Activated naive CD8-positive, alpha-beta T cell treated with anti-CD3 and anti-CD28 coated beads for 36 hours (primary cell): ENCODE measurements at regions not wholly inside any gene's neighbourhood (a gene's known extent, or its start where the extent isn't known, plus 50 kb on each side); places are given as distances from the start of the nearest gene placed in this dataset.

Experiments
- DNase-seq: peaks from one replicate; pipeline ENCODE4 v3.0.0; 2021
- H3K27ac Mint-ChIP-seq: one replicate; pipeline ENCODE4 v1.8.0; 2022; ENCODE audit warnings: mild to moderate bottlenecking, moderate library complexity, mixed read lengths
- H3K27me3 Mint-ChIP-seq: one replicate; pipeline ENCODE4 v1.8.0; 2022; ENCODE audit warnings: mild to moderate bottlenecking, mixed read lengths
- H3K36me3 Mint-ChIP-seq: one replicate; pipeline ENCODE4 v1.8.0; 2021; ENCODE audit warnings: mild to moderate bottlenecking, mixed read lengths
- H3K4me1 Mint-ChIP-seq: one replicate; pipeline ENCODE4 v1.8.0; 2021; ENCODE audit warnings: mixed read lengths
- H3K4me3 Mint-ChIP-seq: one replicate; pipeline ENCODE4 v1.8.0; 2022; ENCODE audit warnings: mild to moderate bottlenecking, moderate library complexity, mixed read lengths
- H3K9me3 Mint-ChIP-seq: one replicate; pipeline ENCODE4 v1.8.0; 2022; ENCODE audit warnings: mixed read lengths

- DNase-seq, result no peak
These were observed 416.0 kb upstream of the NETO1 start for GRCh38 chr18:73283788-73284187.

GRCh38 chr18:73283032-73283431, 415.2 kb upstream of the NETO1 start:
- Mint-ChIP-seq H3K4me3 (no peak overlapping the region), H3K27ac (no peak overlapping the region), H3K36me3 (no peaks in the 10 kb centered on the region), H3K4me1 (no peaks in the 10 kb centered on the region), H3K9me3 (peaks cover 4% of the 10 kb centered on the region), H3K27me3 (no peaks in the 10 kb centered on the region)
- DNase-seq, result no peak

More at GRCh38 chr18:73283788-73284187, 416.0 kb upstream of the NETO1 start:
- peaks cover 4% of the 10 kb centered on the region for H3K9me3 Mint-ChIP-seq
- H3K27me3 Mint-ChIP-seq, result no peaks in the 10 kb centered on the region
- no peaks in the 10 kb centered on the region for H3K4me1 Mint-ChIP-seq
- no peak overlapping the region for H3K27ac Mint-ChIP-seq
- H3K36me3 Mint-ChIP-seq, result no peaks in the 10 kb centered on the region
- no peak overlapping the region for H3K4me3 Mint-ChIP-seq

- Mint-ChIP-seq H3K4me1 (no peaks in the 10 kb centered on the region), H3K27ac (no peak overlapping the region), H3K4me3 (no peak overlapping the region), H3K27me3 (no peaks in the 10 kb centered on the region), H3K36me3 (no peaks in the 10 kb centered on the region), H3K9me3 (peaks cover 4% of the 10 kb centered on the region)
- no peak for DNase-seq
These were observed 411.7 kb upstream of the NETO1 start for GRCh38 chr18:73279498-73279897.

GRCh38 chr18:73274812-73275621, 407.2 kb upstream of the NETO1 start:
- Mint-ChIP-seq H3K9me3 (peaks cover 3% of the 10 kb centered on the region), H3K27me3 (no peaks in the 10 kb centered on the region), H3K36me3 (no peaks in the 10 kb centered on the region), H3K27ac (no peak overlapping the region), H3K4me3 (no peak overlapping the region), H3K4me1 (no peaks in the 10 kb centered on the region)
- DNase-seq, result no peak

GRCh38 chr18:73270920-73271634, 403.3 kb upstream of the NETO1 start:
- peaks cover 2% of the 10 kb centered on the region for H3K9me3 Mint-ChIP-seq
- H3K27me3 Mint-ChIP-seq, result no peaks in the 10 kb centered on the region
- DNase-seq, result no peak
- no peak overlapping the region for H3K27ac Mint-ChIP-seq
- no peak overlapping the region for H3K4me3 Mint-ChIP-seq
- H3K36me3 Mint-ChIP-seq, result no peaks in the 10 kb centered on the region
- H3K4me1 Mint-ChIP-seq, result no peaks in the 10 kb centered on the region

- no peak overlapping the region for H3K4me3 Mint-ChIP-seq
- no peak for DNase-seq
- no peak overlapping the region for H3K27ac Mint-ChIP-seq
- H3K9me3 Mint-ChIP-seq, result peaks cover 2% of the 10 kb centered on the region
- no peaks in the 10 kb centered on the region for H3K4me1 Mint-ChIP-seq
- H3K36me3 Mint-ChIP-seq, result no peaks in the 10 kb centered on the region
- no peaks in the 10 kb centered on the region for H3K27me3 Mint-ChIP-seq
These were observed 396.8 kb upstream of the NETO1 start for GRCh38 chr18:73264562-73264921.

GRCh38 chr18:73261923-73262322, 394.1 kb upstream of the NETO1 start:
- Mint-ChIP-seq H3K9me3 (peaks cover 2% of the 10 kb centered on the region), H3K4me3 (no peak overlapping the region), H3K4me1 (no peaks in the 10 kb centered on the region), H3K36me3 (no peaks in the 10 kb centered on the region), H3K27me3 (no peaks in the 10 kb centered on the region), H3K27ac (no peak overlapping the region)
- no peak for DNase-seq

- Mint-ChIP-seq H3K36me3 (no peaks in the 10 kb centered on the region), H3K9me3 (peaks cover 2% of the 10 kb centered on the region), H3K27ac (no peak overlapping the region), H3K27me3 (no peaks in the 10 kb centered on the region), H3K4me3 (no peak overlapping the region), H3K4me1 (no peaks in the 10 kb centered on the region)
- no peak for DNase-seq
These were observed 393.5 kb upstream of the NETO1 start for GRCh38 chr18:73261243-73261642.

- no peaks in the 10 kb centered on the region for H3K36me3 Mint-ChIP-seq
- H3K27ac Mint-ChIP-seq, result no peak overlapping the region
- H3K4me3 Mint-ChIP-seq, result no peak overlapping the region
- H3K9me3 Mint-ChIP-seq, result peaks cover 2% of the 10 kb centered on the region
- no peaks in the 10 kb centered on the region for H3K27me3 Mint-ChIP-seq
- no peaks in the 10 kb centered on the region for H3K4me1 Mint-ChIP-seq
- DNase-seq, result no peak
These were observed 390.7 kb upstream of the NETO1 start for GRCh38 chr18:73258375-73259087.

- Mint-ChIP-seq H3K9me3 (peaks cover 1% of the 10 kb centered on the region), H3K27me3 (no peaks in the 10 kb centered on the region)
These were observed 386.8 kb upstream of the NETO1 start for GRCh38 chr18:73254564-73254963.

GRCh38 chr18:73249030-73249429, 381.2 kb upstream of the NETO1 start:
- Mint-ChIP-seq H3K4me3 (no peak overlapping the region), H3K36me3 (no peaks in the 10 kb centered on the region), H3K4me1 (no peaks in the 10 kb centered on the region), H3K27ac (no peak overlapping the region), H3K27me3 (no peaks in the 10 kb centered on the region), H3K9me3 (peaks cover 3% of the 10 kb centered on the region)
- DNase-seq, result no peak

More at GRCh38 chr18:73254564-73254963, 386.8 kb upstream of the NETO1 start:
- H3K4me3 Mint-ChIP-seq, result no peak overlapping the region
- no peaks in the 10 kb centered on the region for H3K4me1 Mint-ChIP-seq
- H3K27ac Mint-ChIP-seq, result no peak overlapping the region
- H3K36me3 Mint-ChIP-seq, result no peaks in the 10 kb centered on the region
- DNase-seq, result no peak

- H3K27ac Mint-ChIP-seq, result no peak overlapping the region
- no peak overlapping the region for H3K4me3 Mint-ChIP-seq
- no peaks in the 10 kb centered on the region for H3K4me1 Mint-ChIP-seq
- no peaks in the 10 kb centered on the region for H3K27me3 Mint-ChIP-seq
- H3K9me3 Mint-ChIP-seq, result peaks cover 3% of the 10 kb centered on the region
- no peaks in the 10 kb centered on the region for H3K36me3 Mint-ChIP-seq
- DNase-seq, result no peak
These were observed 379.0 kb upstream of the NETO1 start for GRCh38 chr18:73246763-73247162.

GRCh38 chr18:73245345-73245744, 377.6 kb upstream of the NETO1 start:
- H3K27ac Mint-ChIP-seq, result no peak overlapping the region
- no peaks in the 10 kb centered on the region for H3K4me1 Mint-ChIP-seq
- H3K36me3 Mint-ChIP-seq, result no peaks in the 10 kb centered on the region
- DNase-seq, result no peak
- H3K4me3 Mint-ChIP-seq, result no peak overlapping the region
- no peaks in the 10 kb centered on the region for H3K27me3 Mint-ChIP-seq
- peaks cover 2% of the 10 kb centered on the region for H3K9me3 Mint-ChIP-seq

- no peak overlapping the region for H3K4me3 Mint-ChIP-seq
- no peaks in the 10 kb centered on the region for H3K36me3 Mint-ChIP-seq
- peaks cover 2% of the 10 kb centered on the region for H3K9me3 Mint-ChIP-seq
- no peaks in the 10 kb centered on the region for H3K27me3 Mint-ChIP-seq
- no peak for DNase-seq
- no peaks in the 10 kb centered on the region for H3K4me1 Mint-ChIP-seq
- no peak overlapping the region for H3K27ac Mint-ChIP-seq
These were observed 376.6 kb upstream of the NETO1 start for GRCh38 chr18:73244401-73244800.

GRCh38 chr18:73240899-73241298, 373.1 kb upstream of the NETO1 start:
- H3K9me3 Mint-ChIP-seq, result peaks cover 2% of the 10 kb centered on the region
- no peak overlapping the region for H3K4me3 Mint-ChIP-seq
- DNase-seq, result no peak
- no peak overlapping the region for H3K27ac Mint-ChIP-seq
- no peaks in the 10 kb centered on the region for H3K27me3 Mint-ChIP-seq
- no peaks in the 10 kb centered on the region for H3K4me1 Mint-ChIP-seq
- H3K36me3 Mint-ChIP-seq, result no peaks in the 10 kb centered on the region
